ENCODE measurements at regions not wholly inside any gene's neighbourhood (a gene's known extent, or its start where the extent isn't known, plus 50 kb on each side); places are given as distances from the start of the nearest gene placed in this dataset.
"Not testable (repeated sequence)": the region's sequence is repeated elsewhere in the genome, so short reads cannot be mapped to it uniquely, and the experiment has no call there.

GRCh38 chr2:131717907-131718306, 190.2 kb downstream of the CCDC74A start:
- TF ChIP-seq CTCF, POLR2A, POLR2AphosphoS5 (IDR thresholded peaks at IDR 0.05): not testable (repeated sequence)

All from upper lobe of left lung (tissue), 4 donors.